SKM-1 (cell line): ENCODE measurements at regions not wholly inside any gene's neighbourhood (a gene's known extent, or its start where the extent isn't known, plus 50 kb on each side); places are given as distances from the start of the nearest gene placed in this dataset.
"Not testable (repeated sequence)": the region's sequence is repeated elsewhere in the genome, so short reads cannot be mapped to it uniquely, and the experiment has no call there.

Experiments used
- DNase-seq: peaks from one replicate; lab custom pipeline; 2025; ENCODE audit not compliant: unreplicated experiment; lab: John Stamatoyannopoulos, UW

- DNase-seq = not testable (repeated sequence)
Measured at GRCh38 chr3:75311306-75311705, 352.8 kb upstream of the FRG2C start.

GRCh38 chr3:75312469-75312868 lies 351.7 kb upstream of the FRG2C start:
- DNase-seq = not testable (repeated sequence)

GRCh38 chr3:75319776-75320175 lies 344.4 kb upstream of the FRG2C start:
- not testable (repeated sequence) for DNase-seq

DNA sequence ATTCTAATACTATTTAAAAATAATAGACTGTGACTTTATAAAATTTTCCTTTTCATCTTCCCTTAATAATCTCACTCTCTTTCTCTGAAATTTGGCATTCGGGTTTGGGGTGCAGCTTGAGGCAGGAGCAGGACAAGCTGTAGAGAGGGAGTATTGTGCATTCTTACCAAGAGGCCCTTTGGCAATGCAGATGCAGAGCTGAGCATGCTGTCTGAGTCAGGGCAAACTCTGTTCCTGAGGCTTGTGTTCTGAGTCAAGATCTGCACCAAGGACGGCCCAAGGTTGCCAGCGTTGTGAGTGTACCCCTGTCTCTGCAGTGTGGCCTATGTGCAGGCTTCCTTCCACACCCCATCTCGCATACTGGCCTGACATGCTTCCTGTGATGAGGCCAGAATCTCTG lies 343.8 kb upstream of the FRG2C start:
- no peak for DNase-seq

- no peak for DNase-seq
Measured at GRCh38 chr3:75321060-75321459, 343.1 kb upstream of the FRG2C start.

GRCh38 chr3:75323936-75324335 lies 340.2 kb upstream of the FRG2C start:
- not testable (repeated sequence) for DNase-seq

GRCh38 chr3:75325716-75326115 lies 338.4 kb upstream of the FRG2C start:
- no peak for DNase-seq

DNA sequence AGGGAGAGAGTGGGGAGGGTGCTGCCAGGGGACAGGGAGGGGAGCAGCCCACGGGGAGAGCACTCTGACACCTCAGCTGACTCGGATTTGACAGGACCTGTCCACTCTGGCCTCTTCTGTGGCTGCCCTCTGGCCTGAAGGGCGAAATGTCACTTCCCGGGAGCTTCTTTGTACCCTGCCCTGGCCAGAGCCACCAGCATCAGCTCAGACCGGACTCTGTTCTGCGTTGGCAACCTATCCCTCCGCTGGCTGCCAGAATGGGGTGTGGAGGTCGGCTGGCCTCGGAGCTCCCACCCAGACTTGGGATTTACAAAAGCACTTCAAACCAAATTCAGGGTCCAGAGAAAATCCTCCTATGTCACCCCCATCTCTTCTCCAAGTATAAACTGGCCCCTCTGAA lies 336.7 kb upstream of the FRG2C start:
- DNase-seq = no peak

- DNase-seq = no peak
Measured at GRCh38 chr3:75329476-75330097, 334.5 kb upstream of the FRG2C start.

- DNase-seq = not testable (repeated sequence)
Measured at GRCh38 chr3:75330446-75330845, 333.7 kb upstream of the FRG2C start.

- DNase-seq = not testable (repeated sequence)
Measured at GRCh38 chr3:75332090-75332489, 332.0 kb upstream of the FRG2C start.

GRCh38 chr3:75332794-75333193 lies 331.3 kb upstream of the FRG2C start:
- no peak for DNase-seq

DNA sequence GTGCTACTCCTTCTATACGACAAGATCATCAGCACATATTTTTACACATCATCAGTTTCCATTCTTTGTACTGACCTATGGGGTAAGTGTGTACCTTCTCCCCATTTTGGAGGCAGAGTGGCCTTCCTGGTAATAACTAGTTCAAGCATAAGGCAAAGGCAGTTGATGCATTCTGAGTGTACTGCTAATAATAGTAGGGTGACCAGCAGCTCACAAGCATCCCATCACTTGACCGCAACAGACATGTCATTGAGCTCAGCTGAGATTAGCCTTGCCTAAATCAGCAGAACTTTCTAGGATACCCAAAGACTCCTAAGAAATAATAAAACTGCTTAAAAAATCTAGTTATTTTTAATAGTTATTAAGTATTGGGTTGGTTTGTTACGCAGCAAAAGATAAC lies 329.8 kb upstream of the FRG2C start:
- no peak for DNase-seq

DNA sequence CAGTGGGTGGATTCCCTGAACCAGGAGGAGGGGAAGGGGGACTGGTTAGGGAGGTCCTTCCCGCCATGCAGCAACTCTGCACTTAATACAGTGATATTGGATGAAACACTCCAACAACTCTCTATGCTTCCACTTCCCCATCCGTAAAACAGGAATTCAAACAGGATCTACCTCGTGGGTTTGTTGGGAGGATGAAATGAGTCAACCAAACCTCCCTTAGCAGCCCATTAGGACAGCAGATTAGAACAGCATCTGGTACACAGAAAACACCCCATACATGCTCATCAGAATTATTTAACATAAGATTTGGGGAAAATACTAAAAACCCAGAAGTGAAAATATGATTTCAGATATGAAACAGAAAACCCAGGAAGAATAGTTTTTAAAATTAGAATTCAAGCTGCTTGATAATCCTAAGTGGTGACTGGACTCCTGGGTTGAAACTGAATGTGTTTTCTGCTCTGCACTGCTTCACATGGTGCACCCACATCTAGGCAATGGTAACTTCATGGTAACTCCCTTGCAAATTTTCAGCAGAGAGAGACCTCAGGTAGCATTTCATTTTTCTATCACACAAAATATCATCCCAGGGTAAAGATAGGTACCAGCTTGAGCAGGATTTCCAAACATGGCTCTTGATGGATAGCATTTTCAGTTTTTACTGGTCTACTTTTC lies 326.8 kb upstream of the FRG2C start:
- no peak for DNase-seq

GRCh38 chr3:75338342-75338741 lies 325.8 kb upstream of the FRG2C start:
- DNase-seq = no peak

- DNase-seq = no peak
Measured at GRCh38 chr3:75341324-75342067, 322.6 kb upstream of the FRG2C start.

DNA sequence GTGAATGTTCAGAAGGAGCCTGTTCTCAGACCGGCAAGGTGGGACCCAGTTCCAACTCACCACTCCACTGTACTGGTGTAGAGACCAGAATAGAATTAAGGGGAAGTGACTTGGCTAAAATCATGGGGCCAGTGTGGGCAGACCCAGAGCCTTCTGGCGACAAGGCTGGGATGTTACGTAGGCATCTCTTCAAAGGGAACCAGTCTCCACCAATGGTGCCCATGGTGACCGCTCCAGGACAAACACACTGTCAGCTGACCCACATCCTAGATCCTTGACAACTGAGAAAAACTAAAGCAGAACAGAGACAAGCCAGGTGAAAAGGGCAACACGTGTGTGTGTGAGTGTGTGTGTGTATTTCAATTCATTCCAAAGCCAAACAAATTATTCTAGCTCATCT lies 321.7 kb upstream of the FRG2C start:
- DNase-seq = no peak

- not testable (repeated sequence) for DNase-seq
Measured at GRCh38 chr3:75350536-75350935, 313.6 kb upstream of the FRG2C start.

GRCh38 chr3:75362086-75362784 lies 301.9 kb upstream of the FRG2C start:
- DNase-seq = not testable (repeated sequence)

GRCh38 chr3:75372964-75373363 lies 291.2 kb upstream of the FRG2C start:
- not testable (repeated sequence) for DNase-seq

GRCh38 chr3:75379840-75380239 lies 284.3 kb upstream of the FRG2C start:
- DNase-seq = not testable (repeated sequence)
